ENCODE measurements at regions not wholly inside any gene's neighbourhood (a gene's known extent, or its start where the extent isn't known, plus 50 kb on each side); places are given as distances from the start of the nearest gene placed in this dataset.

DNA sequence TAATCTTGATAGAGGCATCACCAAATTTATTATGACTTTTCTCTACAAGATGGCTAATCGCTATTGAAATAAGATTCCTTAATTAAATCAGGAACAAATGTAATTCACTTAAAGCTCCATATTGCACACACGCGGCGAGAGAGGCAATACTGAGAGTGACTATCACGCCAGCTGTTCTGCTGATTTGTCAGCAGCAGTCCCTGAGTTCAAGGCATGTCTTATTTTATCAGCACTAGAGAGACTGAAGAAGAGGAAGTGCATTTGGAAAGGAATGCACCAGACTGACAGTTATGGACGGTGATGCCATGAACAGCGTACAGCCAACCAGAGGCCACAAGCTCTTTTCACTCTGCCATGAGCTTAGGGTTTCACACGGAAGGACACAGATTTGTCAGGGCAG is 83.6 kb upstream of the SLCO3A1 start:
- TF ChIP-seq CTCF (IDR thresholded peaks at IDR 0.05; ENCODE audit: low read depth, low read length) = no peak
- TF ChIP-seq EZH2phosphoT487 (IDR thresholded peaks at IDR 0.05; ENCODE audit: low read depth) = no peak

All from OCI-LY3 (cell line).